ENCODE measurements at regions not wholly inside any gene's neighbourhood (a gene's known extent, or its start where the extent isn't known, plus 50 kb on each side); places are given as distances from the start of the nearest gene placed in this dataset.

DNA sequence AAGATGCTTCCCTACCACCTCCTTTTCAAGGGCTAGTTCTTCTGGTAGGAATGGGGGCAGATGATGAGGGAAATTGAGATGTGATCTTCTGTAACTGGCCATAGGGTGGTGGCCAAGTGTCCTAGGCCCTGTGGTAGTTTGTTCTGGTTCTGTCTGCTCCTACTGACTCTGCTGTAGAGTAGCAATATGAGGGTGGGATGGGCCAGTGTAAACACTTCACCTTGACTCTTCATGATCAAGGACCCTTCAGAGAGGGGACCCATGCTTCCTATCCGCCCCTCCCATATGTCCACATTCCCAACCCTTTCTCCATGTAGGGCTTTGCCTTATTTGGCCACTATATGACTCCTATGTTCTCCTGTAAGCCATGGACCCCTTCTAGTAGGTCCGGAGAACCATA, 230.3 kb upstream of the SESN3 start:
- Histone ChIP-seq H4K20me1 (ENCODE audit: insufficient read depth, low read length) (no peaks in the 10 kb centered on the region), H3K27ac (ENCODE audit: low read length) (no peak overlapping the region), H3K9ac (ENCODE audit: low read depth, low read length) (no peak overlapping the region), H3K4me2 (ENCODE audit: insufficient read depth, low read length) (no peak overlapping the region), H3K27me3 (ENCODE audit: insufficient read depth, low read length, poor library complexity) (peaks cover 5% of the 10 kb centered on the region), H3K4me1 (ENCODE audit: insufficient read depth, low read length) (no peaks in the 10 kb centered on the region), H3K9me3 (ENCODE audit: insufficient read depth, low read length, severe bottlenecking) (no peaks in the 10 kb centered on the region), H2AFZ (ENCODE audit: low read depth, low read length) (no peak overlapping the region), H3K4me3 (ENCODE audit: low read depth in 1 of 2, low read length in 2 of 2) (no peak overlapping the region), H3K79me2 (ENCODE audit: insufficient read depth, low read length) (no peaks in the 10 kb centered on the region), H3K36me3 (ENCODE audit: insufficient read depth, low read length) (no peaks in the 10 kb centered on the region)
- TF ChIP-seq, protein P1, sequence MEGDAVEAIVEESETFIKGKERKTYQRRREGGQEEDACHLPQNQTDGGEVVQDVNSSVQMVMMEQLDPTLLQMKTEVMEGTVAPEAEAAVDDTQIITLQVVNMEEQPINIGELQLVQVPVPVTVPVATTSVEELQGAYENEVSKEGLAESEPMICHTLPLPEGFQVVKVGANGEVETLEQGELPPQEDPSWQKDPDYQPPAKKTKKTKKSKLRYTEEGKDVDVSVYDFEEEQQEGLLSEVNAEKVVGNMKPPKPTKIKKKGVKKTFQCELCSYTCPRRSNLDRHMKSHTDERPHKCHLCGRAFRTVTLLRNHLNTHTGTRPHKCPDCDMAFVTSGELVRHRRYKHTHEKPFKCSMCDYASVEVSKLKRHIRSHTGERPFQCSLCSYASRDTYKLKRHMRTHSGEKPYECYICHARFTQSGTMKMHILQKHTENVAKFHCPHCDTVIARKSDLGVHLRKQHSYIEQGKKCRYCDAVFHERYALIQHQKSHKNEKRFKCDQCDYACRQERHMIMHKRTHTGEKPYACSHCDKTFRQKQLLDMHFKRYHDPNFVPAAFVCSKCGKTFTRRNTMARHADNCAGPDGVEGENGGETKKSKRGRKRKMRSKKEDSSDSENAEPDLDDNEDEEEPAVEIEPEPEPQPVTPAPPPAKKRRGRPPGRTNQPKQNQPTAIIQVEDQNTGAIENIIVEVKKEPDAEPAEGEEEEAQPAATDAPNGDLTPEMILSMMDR (IDR thresholded peaks at IDR 0.05; ENCODE audit: borderline replicate concordance, extremely low read depth, low read length, poor library complexity, severe bottlenecking) = no peak
- TF ChIP-seq EZH2 (IDR thresholded peaks at IDR 0.05; ENCODE audit: borderline replicate concordance, low read depth, low read length, severe bottlenecking) = no peak
- DNase-seq = no peak
- ATAC-seq (ENCODE audit: insufficient read depth, low read depth) = no peak

DNA sequence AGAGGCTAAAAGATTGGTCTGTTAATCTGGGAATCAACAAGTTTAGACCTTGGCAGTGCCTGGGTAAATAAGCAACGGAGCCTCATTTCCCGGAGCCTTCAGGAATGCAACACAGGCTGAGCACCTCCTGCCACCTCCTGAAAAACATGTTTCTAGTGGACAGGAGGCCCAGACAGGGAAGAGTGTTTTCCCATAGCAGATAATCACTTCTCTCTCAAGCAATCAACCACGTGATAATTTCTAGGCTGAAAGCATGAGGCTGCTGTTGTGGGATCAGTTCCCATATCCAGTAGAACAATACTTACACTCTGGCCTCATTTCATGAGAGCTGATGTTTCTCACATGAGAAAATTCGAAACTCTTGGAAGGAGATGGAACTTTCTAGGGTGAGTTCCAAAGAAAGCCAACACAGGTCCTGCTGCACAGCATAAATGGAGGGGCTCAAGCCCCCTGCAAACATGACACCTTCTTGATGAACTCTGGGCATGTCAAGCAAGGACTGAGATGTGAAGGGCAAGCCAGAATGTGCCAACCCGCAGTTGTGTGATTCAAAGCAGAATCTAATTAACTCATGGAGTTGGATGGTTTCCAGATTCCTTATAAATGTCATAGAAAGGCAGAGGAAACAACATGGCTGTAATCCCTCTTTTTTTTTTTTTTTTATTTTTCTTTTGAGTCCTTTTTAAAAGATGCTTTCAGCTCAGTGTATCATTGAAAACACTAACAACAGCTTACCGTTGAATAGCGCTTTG, 228.5 kb upstream of the SESN3 start:
- ATAC-seq (ENCODE audit: insufficient read depth, low read depth) = no peak
- no peak for DNase-seq
- Histone ChIP-seq H4K20me1 (ENCODE audit: insufficient read depth, low read length) (no peaks in the 10 kb centered on the region), H3K4me1 (ENCODE audit: insufficient read depth, low read length) (no peaks in the 10 kb centered on the region), H3K4me2 (ENCODE audit: insufficient read depth, low read length) (no peak overlapping the region), H3K27ac (ENCODE audit: low read length) (no peak overlapping the region), H3K79me2 (ENCODE audit: insufficient read depth, low read length) (no peaks in the 10 kb centered on the region), H3K36me3 (ENCODE audit: insufficient read depth, low read length) (no peaks in the 10 kb centered on the region), H3K4me3 (ENCODE audit: low read depth in 1 of 2, low read length in 2 of 2) (no peak overlapping the region), H2AFZ (ENCODE audit: low read depth, low read length) (no peak overlapping the region), H3K27me3 (ENCODE audit: insufficient read depth, low read length, poor library complexity) (peaks cover 5% of the 10 kb centered on the region), H3K9ac (ENCODE audit: low read depth, low read length) (no peak overlapping the region), H3K9me3 (ENCODE audit: insufficient read depth, low read length, severe bottlenecking) (no peaks in the 10 kb centered on the region)
- TF ChIP-seq EZH2 (IDR thresholded peaks at IDR 0.05; ENCODE audit: borderline replicate concordance, low read depth, low read length, severe bottlenecking) = no peak
- TF ChIP-seq, protein P1 (IDR thresholded peaks at IDR 0.05; ENCODE audit: borderline replicate concordance, extremely low read depth, low read length, poor library complexity, severe bottlenecking) = no peak

DNA sequence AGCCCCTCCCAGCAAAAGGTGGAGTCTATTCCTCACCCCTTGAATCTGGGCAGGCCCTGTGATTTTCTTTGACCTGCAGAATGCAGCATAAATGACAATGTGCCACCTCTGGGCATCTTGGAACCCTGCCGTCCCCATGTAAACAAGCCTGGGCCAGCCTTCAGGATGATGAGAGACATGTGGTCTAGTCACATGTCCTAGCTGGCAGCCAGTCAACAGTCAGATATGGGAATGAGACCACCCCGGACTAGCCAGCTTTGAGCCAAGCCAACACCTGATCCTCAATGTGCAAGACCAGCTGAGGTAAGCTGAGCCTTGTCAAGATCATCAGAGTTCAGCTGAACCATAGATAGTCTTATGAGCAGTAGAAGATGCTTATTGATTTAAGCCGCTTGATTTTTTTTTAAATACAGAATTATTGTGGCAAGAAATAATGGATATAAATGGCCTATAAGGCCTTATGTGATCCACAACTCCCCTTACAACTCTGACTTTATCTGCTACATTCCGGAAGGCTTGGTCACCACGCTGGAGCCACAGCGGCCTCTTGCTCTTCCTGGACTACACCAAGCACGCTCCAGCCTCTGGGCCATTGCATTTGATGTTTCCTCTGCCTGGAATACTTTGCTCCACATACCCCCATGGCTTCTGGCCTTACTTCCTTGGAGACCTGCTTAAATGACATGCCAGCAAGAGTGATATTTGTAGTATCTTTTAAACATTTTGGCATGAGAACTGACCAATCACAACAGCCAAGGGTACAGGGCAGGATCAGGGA, 225.9 kb upstream of the SESN3 start:
- peaks cover 3% of the 10 kb centered on the region for H3K27me3 ChIP-seq (ENCODE audit: insufficient read depth, low read length, poor library complexity)
- H2AFZ ChIP-seq (ENCODE audit: low read depth, low read length) = no peak overlapping the region
- H3K4me3 ChIP-seq (ENCODE audit: low read depth in 1 of 2, low read length in 2 of 2) = no peak overlapping the region
- H3K9me3 ChIP-seq (ENCODE audit: insufficient read depth, low read length, severe bottlenecking) = no peaks in the 10 kb centered on the region
- ATAC-seq (ENCODE audit: insufficient read depth, low read depth) = no peak
- H3K79me2 ChIP-seq (ENCODE audit: insufficient read depth, low read length) = no peaks in the 10 kb centered on the region
- H3K27ac ChIP-seq (ENCODE audit: low read length) = no peak overlapping the region
- no peak overlapping the region for H3K9ac ChIP-seq (ENCODE audit: low read depth, low read length)
- H4K20me1 ChIP-seq (ENCODE audit: insufficient read depth, low read length) = no peaks in the 10 kb centered on the region
- DNase-seq = no peak
- no peak overlapping the region for H3K4me2 ChIP-seq (ENCODE audit: insufficient read depth, low read length)
- no peaks in the 10 kb centered on the region for H3K4me1 ChIP-seq (ENCODE audit: insufficient read depth, low read length)
- no peak for TF ChIP-seq EZH2 (IDR thresholded peaks at IDR 0.05; ENCODE audit: borderline replicate concordance, low read depth, low read length, severe bottlenecking)
- TF ChIP-seq, protein P1 (IDR thresholded peaks at IDR 0.05; ENCODE audit: borderline replicate concordance, extremely low read depth, low read length, poor library complexity, severe bottlenecking) = no peak
- H3K36me3 ChIP-seq (ENCODE audit: insufficient read depth, low read length) = no peaks in the 10 kb centered on the region

Measured in DND-41 (cell line).